ENCODE measurements at regions not wholly inside any gene's neighbourhood (a gene's known extent, or its start where the extent isn't known, plus 50 kb on each side); places are given as distances from the start of the nearest gene placed in this dataset.

GRCh38 chr12:92563819-92564218 is 139.0 kb upstream of the PLEKHG7 start:
- intact Hi-C loops (cut with DNase I), result no loop called here
- Histone ChIP-seq H3K4me1 (peaks cover 24 to 27% of the 10 kb centered on the region in 2 donors), H3K4me3 (replicated peaks in 1 of 3) (no peak overlapping the region), H3K27me3 (no peaks in the 10 kb centered on the region), H3K27ac (peak overlapping the region; percentile 15 to 84 (median 40)), H3K9me3 (no peaks in the 10 kb centered on the region), H3K36me3 (no peaks in the 10 kb centered on the region)
- TF ChIP-seq POLR2A (IDR thresholded peaks at IDR 0.05) (no peak), CTCF (IDR thresholded peaks at IDR 0.05) (no peak)
- DNase-seq, result peak in 1 of 2 donors; percentile 33
- 20 to 21% methylated on average over 1 of the region's 1 CpG for WGBS, 2 donors

- no peak for DNase-seq
- TF ChIP-seq POLR2A (IDR thresholded peaks at IDR 0.05), result no peak
- TF ChIP-seq CTCF (IDR thresholded peaks at IDR 0.05), result no peak
- Histone ChIP-seq H3K27me3 (no peaks in the 10 kb centered on the region), H3K36me3 (no peaks in the 10 kb centered on the region), H3K4me1 (peaks cover 24 to 27% of the 10 kb centered on the region in 2 donors), H3K4me3 (replicated peaks in 1 of 3) (no peak overlapping the region), H3K27ac (peak overlapping the region; percentile 33 to 84 (median 67)), H3K9me3 (no peaks in the 10 kb centered on the region)
- WGBS, 2 donors, result 65 to 71% methylated on average over 3 of the region's 3 CpGs
- intact Hi-C loops (cut with DNase I), result no loop called here
These were observed 140.6 kb upstream of the PLEKHG7 start for GRCh38 chr12:92562063-92562734.

- TF ChIP-seq CTCF (IDR thresholded peaks at IDR 0.05) (no peak), POLR2A (IDR thresholded peaks at IDR 0.05) (no peak)
- peak; percentile 71 to 75 for DNase-seq
- H3K4me3 ChIP-seq (replicated peaks in 1 of 3), result no peak overlapping the region
- WGBS, 2 donors, result 7 to 8% methylated on average over 3 of the region's 3 CpGs
- no peaks in the 10 kb centered on the region for H3K36me3 ChIP-seq
- H3K27me3 ChIP-seq, result no peaks in the 10 kb centered on the region
- intact Hi-C loops (cut with DNase I), result no loop called here
- H3K9me3 ChIP-seq, result no peaks in the 10 kb centered on the region
- peaks cover 24 to 27% of the 10 kb centered on the region in 2 donors for H3K4me1 ChIP-seq
- peak overlapping the region; percentile 67 to 84 (median 77) for H3K27ac ChIP-seq
These were observed 141.3 kb upstream of the PLEKHG7 start for GRCh38 chr12:92561543-92561899.

- Histone ChIP-seq H3K36me3 (no peaks in the 10 kb centered on the region), H3K9me3 (no peaks in the 10 kb centered on the region), H3K4me3 (replicated peaks in 1 of 3) (no peak overlapping the region), H3K27me3 (no peaks in the 10 kb centered on the region), H3K27ac (peak overlapping the region; percentile 67 to 84 (median 77)), H3K4me1 (peaks cover 24 to 27% of the 10 kb centered on the region in 2 donors)
- WGBS, 2 donors, result 86 to 93% methylated on average over 6 of the region's 6 CpGs
- intact Hi-C loops (cut with DNase I), result no loop called here
- TF ChIP-seq POLR2A (IDR thresholded peaks at IDR 0.05), result no peak
- TF ChIP-seq CTCF (IDR thresholded peaks at IDR 0.05), result no peak
- no peak for DNase-seq
These were observed 141.9 kb upstream of the PLEKHG7 start for GRCh38 chr12:92560713-92561542.

GRCh38 chr12:92558806-92559205 is 144.0 kb upstream of the PLEKHG7 start:
- H3K36me3 ChIP-seq, result no peaks in the 10 kb centered on the region
- no peak for DNase-seq
- H3K27ac ChIP-seq, result no peak overlapping the region
- WGBS, 2 donors, result 85 to 92% methylated on average over 2 of the region's 2 CpGs
- intact Hi-C loops (cut with DNase I), result no loop called here
- peaks cover 20 to 27% of the 10 kb centered on the region in 2 donors for H3K4me1 ChIP-seq
- no peaks in the 10 kb centered on the region for H3K27me3 ChIP-seq
- no peak for TF ChIP-seq CTCF (IDR thresholded peaks at IDR 0.05)
- TF ChIP-seq POLR2A (IDR thresholded peaks at IDR 0.05), result no peak
- no peaks in the 10 kb centered on the region for H3K9me3 ChIP-seq
- H3K4me3 ChIP-seq (replicated peaks in 1 of 3), result no peak overlapping the region

Measured in thyroid gland (tissue), 4 donors.